ENCODE measurements at regions not wholly inside any gene's neighbourhood (a gene's known extent, or its start where the extent isn't known, plus 50 kb on each side); places are given as distances from the start of the nearest gene placed in this dataset.

DNA sequence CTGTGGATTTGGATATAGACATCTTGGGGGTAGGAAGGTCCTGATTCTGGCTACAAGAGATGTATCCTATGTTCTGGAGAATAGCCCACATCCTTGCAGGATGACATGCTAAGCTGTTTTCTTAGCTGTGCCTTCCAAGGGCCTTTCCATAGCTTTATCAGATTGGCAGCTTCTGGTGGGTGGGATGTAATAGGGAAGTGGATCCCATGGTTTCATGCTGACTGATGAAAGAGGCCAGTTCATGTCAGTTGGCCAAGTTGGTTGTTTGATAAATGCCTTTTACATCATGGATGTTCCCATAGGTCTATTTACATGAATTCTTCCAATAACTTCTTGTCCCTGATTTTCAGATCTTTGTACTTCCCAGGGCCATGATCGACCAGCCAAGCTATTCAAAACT, 169.1 kb upstream of the RMST start:
- no peak overlapping the region for H2AFZ ChIP-seq (ENCODE audit: low read length)
- H4K20me1 ChIP-seq (ENCODE audit: insufficient read depth, low read length): no peaks in the 10 kb centered on the region
- no peak overlapping the region for H3K27ac ChIP-seq (ENCODE audit: low read depth, low read length)
- no peaks in the 10 kb centered on the region for H3K27me3 ChIP-seq (ENCODE audit: insufficient read depth, low read length)
- TF ChIP-seq, protein P1, sequence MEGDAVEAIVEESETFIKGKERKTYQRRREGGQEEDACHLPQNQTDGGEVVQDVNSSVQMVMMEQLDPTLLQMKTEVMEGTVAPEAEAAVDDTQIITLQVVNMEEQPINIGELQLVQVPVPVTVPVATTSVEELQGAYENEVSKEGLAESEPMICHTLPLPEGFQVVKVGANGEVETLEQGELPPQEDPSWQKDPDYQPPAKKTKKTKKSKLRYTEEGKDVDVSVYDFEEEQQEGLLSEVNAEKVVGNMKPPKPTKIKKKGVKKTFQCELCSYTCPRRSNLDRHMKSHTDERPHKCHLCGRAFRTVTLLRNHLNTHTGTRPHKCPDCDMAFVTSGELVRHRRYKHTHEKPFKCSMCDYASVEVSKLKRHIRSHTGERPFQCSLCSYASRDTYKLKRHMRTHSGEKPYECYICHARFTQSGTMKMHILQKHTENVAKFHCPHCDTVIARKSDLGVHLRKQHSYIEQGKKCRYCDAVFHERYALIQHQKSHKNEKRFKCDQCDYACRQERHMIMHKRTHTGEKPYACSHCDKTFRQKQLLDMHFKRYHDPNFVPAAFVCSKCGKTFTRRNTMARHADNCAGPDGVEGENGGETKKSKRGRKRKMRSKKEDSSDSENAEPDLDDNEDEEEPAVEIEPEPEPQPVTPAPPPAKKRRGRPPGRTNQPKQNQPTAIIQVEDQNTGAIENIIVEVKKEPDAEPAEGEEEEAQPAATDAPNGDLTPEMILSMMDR (IDR thresholded peaks at IDR 0.05; ENCODE audit: extremely low read depth, low read depth, low read length): no peak
- H3K4me3 ChIP-seq (ENCODE audit: insufficient read depth, low read length): no peak overlapping the region
- peaks cover 3% of the 10 kb centered on the region for H3K9me3 ChIP-seq (ENCODE audit: low read depth, low read length)
- no peak for DNase-seq (ENCODE audit: insufficient read length, low spot score, missing footprints)
- no peaks in the 10 kb centered on the region for H3K4me1 ChIP-seq (ENCODE audit: insufficient read depth, low read length)
- no peaks in the 10 kb centered on the region for H3K79me2 ChIP-seq (ENCODE audit: insufficient read depth, low read length)
- H3K36me3 ChIP-seq (ENCODE audit: insufficient read depth, low read length): no peaks in the 10 kb centered on the region
- no peak overlapping the region for H3K4me2 ChIP-seq (ENCODE audit: insufficient read depth, low read length)

DNA sequence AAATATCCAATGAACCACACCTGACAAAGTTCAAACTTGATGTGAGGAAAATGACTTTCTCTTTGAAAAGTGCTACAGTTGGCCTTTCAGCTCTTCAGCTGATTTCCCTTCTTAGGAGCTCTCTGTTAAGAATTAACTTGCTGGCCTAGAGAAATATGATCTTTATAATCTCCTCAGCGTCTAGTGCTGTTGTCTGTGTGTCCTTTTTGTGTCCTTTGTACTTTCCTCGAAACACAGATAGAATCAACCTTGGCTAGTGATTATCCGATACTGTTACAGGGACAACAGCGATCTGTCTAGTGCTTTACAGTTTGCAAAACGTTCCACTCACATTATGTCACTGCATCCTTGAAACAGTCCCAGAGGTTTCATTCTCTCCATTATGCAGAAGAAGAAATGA, 162.8 kb upstream of the RMST start:
- DNase-seq (ENCODE audit: insufficient read length, low spot score, missing footprints): no peak

DNA sequence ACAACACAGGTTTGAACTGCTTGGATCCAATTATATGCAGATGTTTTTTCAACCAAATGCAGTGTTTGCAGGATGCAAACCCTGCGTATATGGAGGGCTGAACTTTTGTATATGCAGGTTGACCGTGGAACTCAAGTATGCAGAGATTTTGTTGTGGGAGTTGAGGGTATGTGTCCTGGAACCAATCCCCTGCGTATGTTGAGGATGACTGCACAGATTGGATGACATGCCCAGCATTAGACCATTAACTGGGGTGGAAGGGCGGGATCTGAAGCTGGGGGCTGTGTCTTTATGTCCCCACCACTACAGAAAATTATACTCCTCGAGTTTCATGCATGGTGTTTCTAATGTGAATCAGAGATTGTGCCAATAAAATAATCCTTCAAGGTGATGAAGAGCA, 162.2 kb upstream of the RMST start:
- H3K9me3 ChIP-seq (ENCODE audit: low read depth, low read length): no peaks in the 10 kb centered on the region
- no peaks in the 10 kb centered on the region for H3K4me1 ChIP-seq (ENCODE audit: insufficient read depth, low read length)
- no peak overlapping the region for H3K27ac ChIP-seq (ENCODE audit: low read depth, low read length)
- H3K4me3 ChIP-seq (ENCODE audit: insufficient read depth, low read length): no peak overlapping the region
- no peaks in the 10 kb centered on the region for H4K20me1 ChIP-seq (ENCODE audit: insufficient read depth, low read length)
- H3K27me3 ChIP-seq (ENCODE audit: insufficient read depth, low read length): no peaks in the 10 kb centered on the region
- H3K36me3 ChIP-seq (ENCODE audit: insufficient read depth, low read length): no peaks in the 10 kb centered on the region
- no peaks in the 10 kb centered on the region for H3K79me2 ChIP-seq (ENCODE audit: insufficient read depth, low read length)
- TF ChIP-seq, protein P1 (IDR thresholded peaks at IDR 0.05; ENCODE audit: extremely low read depth, low read depth, low read length): no peak
- H2AFZ ChIP-seq (ENCODE audit: low read length): no peak overlapping the region
- no peak overlapping the region for H3K4me2 ChIP-seq (ENCODE audit: insufficient read depth, low read length)
- DNase-seq (ENCODE audit: insufficient read length, low spot score, missing footprints): no peak

More for the DNA sequence above, 162.8 kb upstream of the RMST start:
- Histone ChIP-seq H3K4me2 (ENCODE audit: insufficient read depth, low read length) (no peak overlapping the region), H3K27me3 (ENCODE audit: insufficient read depth, low read length) (no peaks in the 10 kb centered on the region), H3K79me2 (ENCODE audit: insufficient read depth, low read length) (no peaks in the 10 kb centered on the region), H4K20me1 (ENCODE audit: insufficient read depth, low read length) (no peaks in the 10 kb centered on the region), H2AFZ (ENCODE audit: low read length) (no peak overlapping the region), H3K27ac (ENCODE audit: low read depth, low read length) (no peak overlapping the region), H3K9me3 (ENCODE audit: low read depth, low read length) (no peaks in the 10 kb centered on the region), H3K36me3 (ENCODE audit: insufficient read depth, low read length) (no peaks in the 10 kb centered on the region), H3K4me1 (ENCODE audit: insufficient read depth, low read length) (no peaks in the 10 kb centered on the region), H3K4me3 (ENCODE audit: insufficient read depth, low read length) (no peak overlapping the region)
- TF ChIP-seq, protein P1 (IDR thresholded peaks at IDR 0.05; ENCODE audit: extremely low read depth, low read depth, low read length): no peak

DNA sequence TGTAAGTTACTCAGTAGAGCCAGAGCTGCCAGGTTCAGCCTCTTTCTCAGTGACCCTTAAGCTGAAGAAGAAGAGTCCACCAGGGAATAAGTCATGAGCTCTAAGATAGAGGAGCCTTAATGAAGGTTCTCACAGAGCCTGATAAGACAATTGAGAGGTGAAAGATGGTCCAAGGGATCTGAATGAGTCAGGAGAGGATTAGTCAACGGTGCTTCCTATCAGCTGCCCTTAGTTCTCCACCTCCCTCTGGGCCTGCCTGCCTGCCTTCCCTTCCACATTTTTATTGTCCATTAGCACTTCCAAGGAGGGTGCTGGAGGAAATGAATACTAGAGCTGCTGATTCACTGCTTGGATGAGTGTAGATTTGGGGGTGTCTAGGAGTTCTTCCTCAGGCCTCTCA, 161.7 kb upstream of the RMST start:
- Histone ChIP-seq H3K36me3 (ENCODE audit: insufficient read depth, low read length) (no peaks in the 10 kb centered on the region), H2AFZ (ENCODE audit: low read length) (no peak overlapping the region)

More for the DNA sequence above, 161.7 kb upstream of the RMST start:
- H3K27ac ChIP-seq (ENCODE audit: low read depth, low read length): no peak overlapping the region
- H3K9me3 ChIP-seq (ENCODE audit: low read depth, low read length): no peaks in the 10 kb centered on the region
- H3K4me1 ChIP-seq (ENCODE audit: insufficient read depth, low read length): no peaks in the 10 kb centered on the region
- no peaks in the 10 kb centered on the region for H3K27me3 ChIP-seq (ENCODE audit: insufficient read depth, low read length)
- H3K4me2 ChIP-seq (ENCODE audit: insufficient read depth, low read length): no peak overlapping the region
- H3K4me3 ChIP-seq (ENCODE audit: insufficient read depth, low read length): no peak overlapping the region
- TF ChIP-seq, protein P1 (IDR thresholded peaks at IDR 0.05; ENCODE audit: extremely low read depth, low read depth, low read length): no peak
- no peaks in the 10 kb centered on the region for H4K20me1 ChIP-seq (ENCODE audit: insufficient read depth, low read length)
- H3K79me2 ChIP-seq (ENCODE audit: insufficient read depth, low read length): no peaks in the 10 kb centered on the region
- no peak for DNase-seq (ENCODE audit: insufficient read length, low spot score, missing footprints)

Data from osteoblast (primary cell).